ENCODE measurements at regions not wholly inside any gene's neighbourhood (a gene's known extent, or its start where the extent isn't known, plus 50 kb on each side); places are given as distances from the start of the nearest gene placed in this dataset.
"Not testable (repeated sequence)": the region's sequence is repeated elsewhere in the genome, so short reads cannot be mapped to it uniquely, and the experiment has no call there.

- DNase-seq (no peak), ATAC-seq (no peak)
- Histone ChIP-seq H3K9me3 (peaks cover 0 to 14% (median 0%) of the 10 kb centered on the region in 11 donors), H3K4me1 (no peaks in the 10 kb centered on the region), H3K4me3 (no peak overlapping the region), H3K27ac (no peak overlapping the region), H3K36me3 (no peaks in the 10 kb centered on the region), H3K27me3 (no peaks in the 10 kb centered on the region)
- no peak for TF ChIP-seq CTCF (IDR thresholded peaks at IDR 0.05)
- WGBS, 2 donors: 79 to 87% methylated on average over 1 of the region's 1 CpG
- intact Hi-C loops (cut with DNase I): no loop called here
These were observed 371.9 kb upstream of the ARRDC3 start for GRCh38 chr5:91754990-91755389.

- DNase-seq; H3K27me3 ChIP-seq; ATAC-seq; H3K4me3 ChIP-seq; H3K4me1 ChIP-seq; H3K36me3 ChIP-seq; H3K27ac ChIP-seq; intact Hi-C loops (cut with DNase I): not testable (repeated sequence)
- 77 to 83% methylated on average over 5 of the region's 5 CpGs for WGBS, 2 donors
- peaks cover 0 to 12% (median 0%) of the 10 kb centered on the region in 11 donors for H3K9me3 ChIP-seq
These were observed 361.4 kb upstream of the ARRDC3 start for GRCh38 chr5:91744470-91744869.

- Histone ChIP-seq H3K27me3 (no peaks in the 10 kb centered on the region), H3K4me3 (no peak overlapping the region), H3K36me3 (no peaks in the 10 kb centered on the region), H3K4me1 (no peaks in the 10 kb centered on the region), H3K9me3 (peaks cover 0 to 2% (median 0%) of the 10 kb centered on the region in 11 donors), H3K27ac (no peak overlapping the region)
- ATAC-seq: no peak
- 72 to 78% methylated on average over 3 of the region's 3 CpGs for WGBS, 2 donors
- DNase-seq: no peak
- intact Hi-C loops (cut with DNase I): no loop called here
- no peak for TF ChIP-seq CTCF (IDR thresholded peaks at IDR 0.05)
These were observed 359.4 kb upstream of the ARRDC3 start for GRCh38 chr5:91742550-91742949.

GRCh38 chr5:91741764-91742505 is 358.8 kb upstream of the ARRDC3 start:
- ATAC-seq (no peak), DNase-seq (no peak)
- Histone ChIP-seq H3K4me3 (no peak overlapping the region), H3K9me3 (peaks cover 0 to 6% (median 0%) of the 10 kb centered on the region in 11 donors), H3K36me3 (no peaks in the 10 kb centered on the region), H3K27ac (no peak overlapping the region), H3K27me3 (no peaks in the 10 kb centered on the region), H3K4me1 (no peaks in the 10 kb centered on the region)
- no peak for TF ChIP-seq CTCF (IDR thresholded peaks at IDR 0.05)
- WGBS, 2 donors: 85 to 86% methylated on average over 7 of the region's 7 CpGs
- intact Hi-C loops (cut with DNase I): no loop called here

- H3K36me3 ChIP-seq: no peaks in the 10 kb centered on the region
- H3K4me1 ChIP-seq: no peaks in the 10 kb centered on the region
- ATAC-seq (no peak), DNase-seq (no peak)
- intact Hi-C loops (cut with DNase I): no loop called here
- TF ChIP-seq CTCF (IDR thresholded peaks at IDR 0.05): no peak
- no peaks in the 10 kb centered on the region for H3K27me3 ChIP-seq
- 63 to 74% methylated on average over 1 of the region's 1 CpG for WGBS, 2 donors
- H3K27ac ChIP-seq: no peak overlapping the region
- H3K9me3 ChIP-seq: no peaks in the 10 kb centered on the region
- H3K4me3 ChIP-seq: no peak overlapping the region
These were observed 346.9 kb upstream of the ARRDC3 start for GRCh38 chr5:91730026-91730425.

Data from heart right ventricle (tissue), 16 donors.